Inflammatory macrophage treated with lipopolysaccharide for 1 hour (primary cell): ENCODE measurements at regions not wholly inside any gene's neighbourhood (a gene's known extent, or its start where the extent isn't known, plus 50 kb on each side); places are given as distances from the start of the nearest gene placed in this dataset.
"Not testable (repeated sequence)": the region's sequence is repeated elsewhere in the genome, so short reads cannot be mapped to it uniquely, and the experiment has no call there.

ENCODE experiments used
- DNase-seq, 2 donors: peaks; one replicate each; pipeline ENCODE4 v3.0.0-alpha.2; 2020 to 2022

GRCh38 chr13:59274958-59275727 is 888.6 kb downstream of the DIAPH3 start:
- DNase-seq, result no peak

GRCh38 chr13:59276436-59276835 is 887.3 kb downstream of the DIAPH3 start:
- no peak for DNase-seq

- no peak for DNase-seq
Measured at GRCh38 chr13:59277106-59277505, 886.6 kb downstream of the DIAPH3 start.

GRCh38 chr13:59279028-59279427 is 884.7 kb downstream of the DIAPH3 start:
- no peak for DNase-seq

- DNase-seq, result no peak
Measured at GRCh38 chr13:59279576-59279975, 884.2 kb downstream of the DIAPH3 start.

GRCh38 chr13:59280297-59280696 is 883.4 kb downstream of the DIAPH3 start:
- no peak for DNase-seq

GRCh38 chr13:59281453-59281852 is 882.3 kb downstream of the DIAPH3 start:
- DNase-seq, result no peak

GRCh38 chr13:59292240-59292639 is 871.5 kb downstream of the DIAPH3 start:
- DNase-seq, result not testable (repeated sequence)

- no peak for DNase-seq
Measured at GRCh38 chr13:59299584-59299983, 864.1 kb downstream of the DIAPH3 start.

GRCh38 chr13:59300355-59301173 is 863.2 kb downstream of the DIAPH3 start:
- DNase-seq, result no peak

GRCh38 chr13:59301174-59301567 is 862.6 kb downstream of the DIAPH3 start:
- DNase-seq, result no peak

GRCh38 chr13:59303433-59303832 is 860.3 kb downstream of the DIAPH3 start:
- DNase-seq, result no peak

GRCh38 chr13:59304596-59304995 is 859.1 kb downstream of the DIAPH3 start:
- no peak for DNase-seq

GRCh38 chr13:59305896-59306295 is 857.8 kb downstream of the DIAPH3 start:
- DNase-seq, result no peak

GRCh38 chr13:59312776-59313175 is 851.0 kb downstream of the DIAPH3 start:
- no peak for DNase-seq

GRCh38 chr13:59318320-59318930 is 845.3 kb downstream of the DIAPH3 start:
- DNase-seq, result peak; percentile 10 to 86

GRCh38 chr13:59319276-59319675 is 844.5 kb downstream of the DIAPH3 start:
- DNase-seq, result no peak

GRCh38 chr13:59320021-59320420 is 843.7 kb downstream of the DIAPH3 start:
- DNase-seq, result no peak

GRCh38 chr13:59324401-59324800 is 839.3 kb downstream of the DIAPH3 start:
- DNase-seq, result not testable (repeated sequence)

- no peak for DNase-seq
Measured at GRCh38 chr13:59326717-59327116, 837.0 kb downstream of the DIAPH3 start.

- no peak for DNase-seq
Measured at GRCh38 chr13:59330764-59331163, 833.0 kb downstream of the DIAPH3 start.

GRCh38 chr13:59332966-59333365 is 830.8 kb downstream of the DIAPH3 start:
- no peak for DNase-seq

- peak; percentile 50 to 61 for DNase-seq
Measured at GRCh38 chr13:59337070-59337469, 826.7 kb downstream of the DIAPH3 start.

- no peak for DNase-seq
Measured at GRCh38 chr13:59340151-59340550, 823.6 kb downstream of the DIAPH3 start.
